Activated naive CD4-positive, alpha-beta T cell treated with anti-CD3 and anti-CD28 coated beads for 36 hours (primary cell): ENCODE measurements at regions not wholly inside any gene's neighbourhood (a gene's known extent, or its start where the extent isn't known, plus 50 kb on each side); places are given as distances from the start of the nearest gene placed in this dataset.

Experiments used
- CTCF ChIA-PET: fragments of 350-600 bp; sonication (Branson Sonifier 250); formaldehyde crosslinking; loops from one replicate; lab custom pipeline; 2021; ENCODE audit warnings: antibody characterized with exemption; lab: Charles Lee
- DNase-seq: peaks from one replicate; pipeline ENCODE4 v3.0.0-alpha.2; 2020
- H3K27ac Mint-ChIP-seq: one replicate; pipeline ENCODE4 v1.8.0; 2021; ENCODE audit warnings: mild to moderate bottlenecking, mixed read lengths
- H3K27me3 Mint-ChIP-seq: one replicate; pipeline ENCODE4 v1.8.0; 2021; ENCODE audit warnings: low read depth, mixed read lengths
- H3K36me3 Mint-ChIP-seq: one replicate; pipeline ENCODE4 v1.8.0; 2021; ENCODE audit warnings: low read depth, mixed read lengths
- H3K4me1 Mint-ChIP-seq: one replicate; pipeline ENCODE4 v1.8.0; 2021; ENCODE audit warnings: low read depth, mixed read lengths
- H3K4me3 Mint-ChIP-seq: one replicate; pipeline ENCODE4 v1.8.0; 2021; ENCODE audit warnings: mild to moderate bottlenecking, moderate library complexity, mixed read lengths
- H3K9me3 Mint-ChIP-seq: one replicate; pipeline ENCODE4 v1.8.0; 2021; ENCODE audit warnings: mixed read lengths
- intact Hi-C: fragments of 100-400 bp; cut with micrococcal nuclease; formaldehyde crosslinking; loops from one replicate; pipeline ENCODE4 v1.15.1; 2023

DNA sequence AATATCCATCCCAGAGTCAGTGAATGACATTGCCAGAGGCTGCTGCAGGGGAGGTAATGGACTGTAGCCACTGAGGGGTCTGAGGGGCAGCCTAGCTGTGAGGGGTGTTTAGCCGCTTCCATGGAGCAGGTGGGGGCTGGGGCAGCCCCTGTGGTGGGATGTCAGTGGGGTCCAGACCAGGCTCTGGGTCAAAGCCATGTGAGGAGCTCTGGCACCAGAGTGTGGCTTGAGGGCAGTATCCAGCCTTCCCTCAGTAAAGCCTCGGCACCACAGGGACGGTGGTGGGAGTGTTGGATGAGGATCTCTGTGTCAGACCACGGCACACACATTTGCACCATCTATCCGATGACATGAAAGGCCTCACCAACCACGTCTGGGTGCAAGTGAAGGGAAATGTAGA lies 85.0 kb downstream of the INHBB start:
- no peaks in the 10 kb centered on the region for H3K4me1 Mint-ChIP-seq
- H3K9me3 Mint-ChIP-seq, result no peaks in the 10 kb centered on the region
- intact Hi-C loops, result no loop called here
- no peak for DNase-seq
- peaks cover 6% of the 10 kb centered on the region for H3K27me3 Mint-ChIP-seq
- CTCF ChIA-PET, result interaction anchor here (0.9 kb wide), 1 partner anchor 118 kb away, joined by 3 read pairs; no protein-coding TSS in a partner anchor
- H3K27ac Mint-ChIP-seq, result no peak overlapping the region
- no peak overlapping the region for H3K4me3 Mint-ChIP-seq
- H3K36me3 Mint-ChIP-seq, result no peaks in the 10 kb centered on the region

DNA sequence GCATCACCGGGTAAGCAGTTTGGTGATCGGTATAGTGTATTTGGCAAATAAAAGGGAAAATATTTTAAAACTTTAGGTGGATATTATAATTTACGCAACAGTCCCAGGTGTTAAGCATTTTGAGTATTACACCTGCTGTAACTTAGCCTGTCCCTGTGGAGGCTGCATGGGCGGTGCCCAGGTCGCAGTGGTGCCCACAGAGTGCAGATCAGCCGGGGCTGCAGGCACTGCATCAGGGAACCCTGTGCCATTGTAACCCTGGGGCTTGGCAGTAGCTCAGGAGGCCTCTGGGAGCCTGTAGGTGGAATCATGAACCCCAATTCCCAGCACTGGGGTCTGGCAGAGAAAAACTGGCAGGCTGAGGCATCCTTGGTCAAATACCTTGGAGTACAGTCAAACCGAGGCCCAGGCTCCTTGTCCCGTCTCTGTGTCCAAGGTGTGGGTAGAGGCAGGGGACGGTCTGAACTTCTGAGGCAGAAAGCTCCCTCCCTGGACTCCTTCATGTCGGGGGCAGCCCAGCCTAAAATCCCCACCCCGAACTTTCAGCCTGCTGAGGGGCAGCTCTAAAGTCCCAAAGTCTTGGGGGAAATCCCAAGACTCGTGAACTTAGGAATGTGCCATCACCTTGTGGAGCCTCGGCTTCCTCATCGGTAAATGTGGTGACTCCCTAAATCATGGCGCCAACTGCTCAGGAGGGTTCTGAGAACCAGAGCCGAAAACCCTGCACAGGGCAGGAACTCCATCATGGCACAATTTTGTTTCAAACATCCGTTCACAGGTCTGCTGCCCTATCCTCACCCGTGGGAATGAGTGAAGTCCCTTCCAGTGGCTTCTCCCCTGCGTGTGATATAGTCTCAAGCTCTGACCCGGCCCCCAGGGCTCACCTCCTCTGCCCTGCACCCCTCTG lies 85.7 kb downstream of the INHBB start:
- Mint-ChIP-seq H3K27me3 (peaks cover 6% of the 10 kb centered on the region), H3K4me3 (no peak overlapping the region), H3K27ac (no peak overlapping the region), H3K9me3 (no peaks in the 10 kb centered on the region), H3K36me3 (no peaks in the 10 kb centered on the region), H3K4me1 (no peaks in the 10 kb centered on the region)
- intact Hi-C loops, result no loop called here
- CTCF ChIA-PET, result interaction anchor here (0.9 kb wide), 1 partner anchor 119 kb away, joined by 3 read pairs; no protein-coding TSS in a partner anchor
- DNase-seq, result no peak

DNA sequence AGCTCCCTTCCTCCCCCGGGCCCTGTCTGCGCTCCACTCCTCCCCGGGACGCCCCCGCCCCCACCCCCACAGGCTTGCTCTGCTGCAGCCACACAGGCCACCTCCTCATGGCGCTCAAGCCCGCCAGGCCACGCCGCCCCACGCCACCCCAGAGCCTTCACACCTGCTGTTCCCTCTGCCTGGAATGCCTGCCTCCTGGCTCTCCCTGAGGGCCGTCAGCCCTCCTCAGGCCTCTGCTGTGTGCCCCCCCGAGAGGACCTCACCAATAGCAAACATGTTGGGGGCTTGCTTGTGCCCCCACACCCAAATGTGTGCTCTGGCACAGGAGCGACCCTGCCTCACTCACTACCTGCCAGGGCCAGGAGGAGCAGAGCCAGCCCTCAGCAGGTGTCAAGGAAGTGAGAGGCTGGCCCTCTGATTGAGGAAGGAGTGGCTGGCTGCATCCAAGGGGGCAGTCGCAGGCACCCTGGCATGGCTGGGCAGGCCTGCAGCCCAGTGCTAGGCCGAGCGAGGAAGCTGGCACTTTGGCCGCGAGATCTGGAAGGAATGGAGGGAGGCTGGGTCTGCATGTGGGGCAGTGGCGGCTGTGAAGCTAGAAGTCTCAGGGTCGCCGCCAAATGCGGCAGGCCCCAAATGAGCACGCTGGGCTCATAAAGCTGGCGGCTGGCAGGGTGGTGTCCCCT lies 86.5 kb downstream of the INHBB start:
- intact Hi-C loops, result no loop called here

DNA sequence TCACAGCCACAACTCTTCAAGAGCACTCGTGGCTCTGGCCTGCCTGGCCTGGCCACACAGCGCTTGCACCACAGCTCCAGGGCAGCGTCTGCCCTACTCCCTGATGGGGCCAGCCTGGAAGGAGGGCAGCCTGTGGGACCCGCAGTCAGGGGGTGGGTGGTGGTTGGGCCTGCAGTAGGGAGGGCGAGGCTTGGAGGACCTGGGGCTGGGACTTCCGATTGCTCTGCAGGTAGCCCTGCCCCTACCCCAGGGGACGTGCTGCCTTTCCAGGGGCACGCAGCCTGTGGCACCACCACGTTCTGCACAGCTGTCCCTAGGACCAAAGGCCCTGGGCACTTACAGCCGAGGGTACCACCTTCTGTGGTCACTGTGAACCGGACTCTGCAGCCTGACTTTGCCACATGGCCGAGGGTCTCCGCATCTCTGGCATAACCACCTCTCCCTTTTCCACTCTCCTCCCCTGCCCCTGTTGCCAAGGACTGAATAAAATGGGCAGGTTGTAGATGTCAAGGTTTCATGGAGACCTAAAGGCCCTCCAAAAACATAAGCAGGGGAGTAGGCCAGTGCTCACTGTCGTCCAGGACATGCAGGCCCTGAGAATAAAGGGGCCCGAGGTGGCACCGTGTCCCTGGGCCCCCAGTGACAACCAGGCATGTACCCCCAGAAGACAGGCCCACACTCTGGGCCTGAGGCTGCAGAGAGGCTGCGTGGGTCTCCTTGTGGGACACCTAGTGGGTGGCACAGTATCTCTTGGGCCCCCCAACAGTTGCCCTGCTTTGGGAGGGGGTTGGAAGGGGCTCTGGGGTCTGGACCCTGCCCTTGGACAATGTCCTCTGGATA lies 87.3 kb downstream of the INHBB start:
- Mint-ChIP-seq H3K27me3 (peaks cover 1% of the 10 kb centered on the region), H3K27ac (no peak overlapping the region), H3K36me3 (no peaks in the 10 kb centered on the region), H3K4me3 (no peak overlapping the region), H3K4me1 (no peaks in the 10 kb centered on the region), H3K9me3 (no peaks in the 10 kb centered on the region)
- CTCF ChIA-PET, result no interaction called here
- intact Hi-C loops, result no loop called here
- DNase-seq, result no peak

More for the DNA sequence above, 86.5 kb downstream of the INHBB start:
- H3K27me3 Mint-ChIP-seq, result peaks cover 1% of the 10 kb centered on the region
- no peaks in the 10 kb centered on the region for H3K36me3 Mint-ChIP-seq
- no peaks in the 10 kb centered on the region for H3K4me1 Mint-ChIP-seq
- CTCF ChIA-PET, result no interaction called here
- no peak overlapping the region for H3K4me3 Mint-ChIP-seq
- DNase-seq, result no peak
- H3K9me3 Mint-ChIP-seq, result no peaks in the 10 kb centered on the region
- no peak overlapping the region for H3K27ac Mint-ChIP-seq

DNA sequence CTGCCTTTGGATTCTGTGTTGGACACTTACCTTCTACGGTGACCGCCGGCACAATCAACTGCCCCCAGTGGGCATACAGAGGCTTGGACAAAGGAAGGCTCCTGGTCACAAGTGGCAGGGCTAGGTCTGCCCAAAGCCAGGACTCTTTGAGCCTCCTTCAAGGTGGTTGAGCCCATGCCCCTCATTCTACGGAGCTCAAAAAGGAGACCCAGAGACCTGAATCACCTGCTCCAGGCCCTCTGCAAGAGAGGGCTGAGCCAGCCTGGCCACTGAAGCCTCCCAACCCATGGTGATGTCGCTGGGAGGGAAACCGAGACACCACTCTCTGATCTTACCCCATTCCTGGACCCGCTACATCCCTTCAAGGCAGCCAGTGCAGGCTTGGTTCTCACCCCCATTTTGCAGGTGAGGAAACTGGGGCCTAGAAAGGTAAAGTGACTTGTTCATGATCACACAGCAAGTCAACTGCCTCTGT lies 87.9 kb downstream of the INHBB start:
- no peaks in the 10 kb centered on the region for H3K9me3 Mint-ChIP-seq
- no peaks in the 10 kb centered on the region for H3K4me1 Mint-ChIP-seq
- H3K4me3 Mint-ChIP-seq, result no peak overlapping the region
- DNase-seq, result no peak
- H3K27me3 Mint-ChIP-seq, result peaks cover under 1% of the 10 kb centered on the region
- CTCF ChIA-PET, result no interaction called here
- intact Hi-C loops, result no loop called here
- no peaks in the 10 kb centered on the region for H3K36me3 Mint-ChIP-seq
- H3K27ac Mint-ChIP-seq, result no peak overlapping the region

DNA sequence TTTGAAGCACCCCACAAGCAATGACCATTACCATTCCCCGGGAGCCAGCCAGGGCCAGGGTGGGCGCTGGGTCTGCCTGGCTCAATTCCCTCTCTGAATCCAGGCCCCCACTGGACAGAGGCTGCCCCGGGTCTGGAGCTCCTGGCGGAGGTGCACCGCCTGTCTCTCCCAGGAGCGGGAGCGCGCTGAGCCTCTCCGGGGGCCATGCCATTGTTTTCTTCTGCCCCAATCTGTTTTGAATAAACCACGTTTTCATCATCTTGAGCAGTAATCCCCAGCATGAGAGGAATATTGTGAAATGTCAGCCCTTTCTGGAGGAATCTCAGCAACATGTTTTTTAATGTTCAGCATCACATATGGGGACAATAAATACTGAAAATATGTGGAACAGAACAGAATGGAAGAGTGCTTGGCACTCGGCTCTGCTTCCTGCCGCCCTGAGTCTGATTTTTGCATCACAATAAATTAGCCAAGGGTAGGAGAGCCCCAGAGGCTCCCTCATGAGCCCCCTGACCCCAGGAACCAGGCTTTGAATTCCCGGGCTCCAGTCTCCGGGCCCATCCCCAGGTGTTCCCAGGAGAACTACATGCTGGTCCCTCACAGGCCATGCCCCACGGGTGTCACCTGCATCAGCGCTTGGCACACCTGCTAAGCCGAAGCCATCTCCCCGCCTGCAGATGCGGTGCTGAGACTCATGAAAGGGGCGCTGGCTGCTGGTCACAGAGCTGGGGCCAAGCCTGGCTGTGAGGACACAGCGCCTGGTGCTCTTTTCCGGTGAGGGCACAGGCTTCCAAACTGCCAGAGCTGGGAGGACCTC lies 88.8 kb downstream of the INHBB start:
- no peak overlapping the region for H3K27ac Mint-ChIP-seq
- H3K4me3 Mint-ChIP-seq, result no peak overlapping the region
- H3K4me1 Mint-ChIP-seq, result no peaks in the 10 kb centered on the region
- CTCF ChIA-PET, result interaction anchor here (1.6 kb wide), 1 partner anchor 92 kb away, joined by 11 read pairs; no protein-coding TSS in a partner anchor
- intact Hi-C loops, result no loop called here
- no peaks in the 10 kb centered on the region for H3K27me3 Mint-ChIP-seq
- no peak for DNase-seq
- no peaks in the 10 kb centered on the region for H3K9me3 Mint-ChIP-seq
- no peaks in the 10 kb centered on the region for H3K36me3 Mint-ChIP-seq

DNA sequence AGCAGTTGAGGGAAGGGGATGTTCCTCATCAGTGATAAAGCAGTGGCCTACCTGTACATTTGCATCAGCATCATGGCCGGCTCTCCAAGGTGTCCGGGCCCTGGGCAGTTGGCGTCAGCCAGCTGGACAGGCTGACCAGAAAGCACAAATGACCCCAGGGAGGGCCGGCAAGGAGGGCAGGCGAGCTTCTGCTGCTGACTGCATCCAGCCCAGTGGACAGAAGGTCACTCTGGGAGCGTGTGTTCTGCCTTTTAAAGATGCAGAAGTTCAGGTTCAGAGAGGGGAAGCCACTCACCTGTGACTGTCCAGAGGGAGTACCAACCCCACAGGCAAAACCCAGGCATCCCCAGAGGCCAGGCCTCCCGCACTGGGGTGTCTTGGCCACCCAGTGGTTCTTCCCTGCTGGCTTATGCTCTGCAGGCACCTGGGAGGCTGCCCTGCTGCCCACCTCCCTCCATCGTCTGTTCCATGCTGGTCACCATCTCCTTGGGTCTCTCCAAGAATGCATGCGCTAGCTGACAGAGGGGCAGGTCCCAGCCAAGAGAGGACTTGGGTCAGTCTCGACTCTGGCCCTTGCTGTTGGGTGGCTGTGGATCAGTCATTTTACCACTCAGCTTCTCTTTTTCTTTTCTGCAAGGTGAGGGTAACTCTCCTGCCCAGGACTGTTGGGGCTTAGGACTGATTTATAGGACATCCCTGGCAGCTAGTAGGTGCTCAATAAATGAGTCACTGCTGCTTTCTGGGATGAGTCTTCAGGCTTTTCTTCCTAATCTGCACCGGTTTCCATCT lies 89.9 kb downstream of the INHBB start:
- H3K27ac Mint-ChIP-seq, result no peak overlapping the region
- CTCF ChIA-PET, result interaction anchor here (0.6 to 1.6 kb wide), 3 partner anchors 93 to 171 kb away, joined by 3 to 11 read pairs (median 4); no protein-coding TSS in a partner anchor
- no peak for DNase-seq
- H3K9me3 Mint-ChIP-seq, result no peaks in the 10 kb centered on the region
- H3K27me3 Mint-ChIP-seq, result no peaks in the 10 kb centered on the region
- no peaks in the 10 kb centered on the region for H3K4me1 Mint-ChIP-seq
- no peak overlapping the region for H3K4me3 Mint-ChIP-seq
- intact Hi-C loops, result no loop called here
- H3K36me3 Mint-ChIP-seq, result no peaks in the 10 kb centered on the region

DNA sequence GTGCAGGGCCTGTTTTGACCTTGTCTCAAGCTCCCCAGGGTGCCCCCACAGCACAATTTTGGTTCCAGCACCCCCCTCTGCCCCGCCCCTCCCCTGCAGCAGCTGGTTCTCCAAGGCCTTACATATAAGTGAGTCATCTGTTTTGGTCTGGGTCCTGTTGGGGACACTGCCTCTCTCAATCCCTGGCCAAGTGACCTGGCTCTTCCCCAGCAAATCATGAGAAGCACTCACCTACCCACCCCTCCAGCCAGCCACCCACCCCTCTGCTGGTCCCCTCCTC lies 90.5 kb downstream of the INHBB start:
- no peak for DNase-seq
- CTCF ChIA-PET, result interaction anchor here (1.2 to 1.6 kb wide), 2 partner anchors 93 to 117 kb away, joined by 4 to 11 read pairs; no protein-coding TSS in a partner anchor
- Mint-ChIP-seq H3K4me3 (no peak overlapping the region), H3K27ac (no peak overlapping the region), H3K4me1 (no peaks in the 10 kb centered on the region), H3K36me3 (no peaks in the 10 kb centered on the region), H3K9me3 (no peaks in the 10 kb centered on the region), H3K27me3 (peaks cover 5% of the 10 kb centered on the region)
- intact Hi-C loops, result no loop called here

DNA sequence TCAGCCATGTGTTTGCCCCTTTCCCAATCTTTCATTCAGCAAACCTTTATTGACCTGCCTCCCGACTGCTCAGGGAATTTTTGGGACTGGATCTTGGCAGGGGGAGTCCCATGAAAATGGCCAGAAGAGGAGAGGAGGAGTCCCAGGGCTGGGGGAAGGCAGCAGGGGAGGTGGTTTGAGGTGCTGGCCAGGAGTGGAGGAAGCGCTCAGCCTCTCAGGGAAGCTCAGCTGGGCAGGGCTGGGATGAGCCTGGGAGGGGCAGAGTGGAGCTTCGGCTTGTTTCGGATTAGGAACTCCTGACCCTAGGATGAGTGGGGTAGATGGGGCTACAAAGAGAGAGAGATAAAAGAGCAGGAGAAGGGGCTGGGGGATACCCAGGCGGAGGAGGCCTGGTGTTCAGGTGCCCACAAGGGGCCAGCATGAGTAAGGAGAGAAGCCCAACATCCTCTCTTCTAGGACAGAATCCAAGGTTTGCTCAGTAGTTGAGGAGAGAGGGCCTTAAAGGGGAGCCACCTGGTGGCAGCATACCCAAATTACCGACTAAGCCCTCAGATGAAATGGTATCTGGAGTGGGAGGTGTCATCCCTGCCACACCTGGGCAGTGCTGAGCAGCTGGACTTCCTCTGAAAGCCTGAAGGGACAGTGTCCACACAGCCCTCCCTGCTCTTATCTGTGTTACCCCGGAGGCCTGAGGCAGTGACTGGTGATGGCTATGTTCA lies 91.1 kb downstream of the INHBB start:
- Mint-ChIP-seq H3K27ac (no peak overlapping the region), H3K9me3 (no peaks in the 10 kb centered on the region), H3K27me3 (peaks cover 10% of the 10 kb centered on the region), H3K4me1 (peaks cover 4% of the 10 kb centered on the region), H3K4me3 (no peak overlapping the region), H3K36me3 (no peaks in the 10 kb centered on the region)
- DNase-seq, result peak; percentile 50
- CTCF ChIA-PET, result interaction anchor here (1.2 to 1.8 kb wide), 2 partner anchors 93 to 116 kb away, joined by 4 to 7 read pairs; no protein-coding TSS in a partner anchor
- intact Hi-C loops, result loop anchor here (1.0 kb wide), 2 partner anchors 94 to 124 kb away; no protein-coding TSS in a partner anchor

DNA sequence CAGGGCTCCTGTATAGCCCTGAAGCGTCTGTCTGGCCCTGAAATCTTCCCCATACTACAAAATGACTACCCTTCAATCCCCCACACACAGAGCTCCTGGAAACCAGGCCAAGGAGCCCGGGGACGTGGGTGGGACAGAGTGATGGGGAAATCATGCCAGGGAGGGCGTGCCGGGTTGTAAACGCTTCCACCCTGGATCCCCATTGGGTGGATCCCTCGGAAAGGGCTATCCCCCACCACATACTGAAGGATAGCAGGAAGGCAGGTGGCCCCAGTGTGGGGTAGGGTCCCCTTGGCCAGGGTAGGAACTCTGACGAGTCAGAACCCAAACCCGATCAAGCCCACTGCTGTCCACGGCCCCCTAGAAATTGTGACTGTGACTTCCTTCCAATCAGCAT lies 91.7 kb downstream of the INHBB start:
- H3K27ac Mint-ChIP-seq, result no peak overlapping the region

More for the DNA sequence above, 91.7 kb downstream of the INHBB start:
- Mint-ChIP-seq H3K36me3 (no peaks in the 10 kb centered on the region), H3K27me3 (peaks cover 13% of the 10 kb centered on the region), H3K4me3 (no peak overlapping the region), H3K9me3 (no peaks in the 10 kb centered on the region), H3K4me1 (peaks cover 7% of the 10 kb centered on the region)
- no peak for DNase-seq
- intact Hi-C loops, result loop anchor here (1.0 kb wide), 2 partner anchors 94 to 124 kb away; no protein-coding TSS in a partner anchor
- CTCF ChIA-PET, result interaction anchor here (0.6 to 1.8 kb wide), 2 partner anchors 94 to 243 kb away, joined by 5 to 7 read pairs; no protein-coding TSS in a partner anchor
